Stimulated activated CD4-positive, alpha-beta T cell treated with anti-CD3 and anti-CD28 coated beads, Interleukin-15, amount 100 ng/mL, for 48 hours (primary cell): ENCODE measurements at regions not wholly inside any gene's neighbourhood (a gene's known extent, or its start where the extent isn't known, plus 50 kb on each side); places are given as distances from the start of the nearest gene placed in this dataset.
"Not testable (repeated sequence)": the region's sequence is repeated elsewhere in the genome, so short reads cannot be mapped to it uniquely, and the experiment has no call there.

Experiments
- DNase-seq, 2 donors: peaks; one replicate each; pipeline ENCODE4 v3.0.0-alpha.2; 2020; ENCODE audit warnings: low read depth in 2 of 2

GRCh38 chr14:38973083-38973700 lies 129.8 kb downstream of the SEC23A start:
- DNase-seq = no peak

- no peak for DNase-seq
Measured at GRCh38 chr14:38972511-38972910, 130.5 kb downstream of the SEC23A start.

GRCh38 chr14:38971258-38971921 lies 131.6 kb downstream of the SEC23A start:
- no peak for DNase-seq

- DNase-seq = no peak
Measured at GRCh38 chr14:38964630-38965029, 138.4 kb downstream of the SEC23A start.

GRCh38 chr14:38960946-38961531 lies 142.0 kb downstream of the SEC23A start:
- DNase-seq = no peak

GRCh38 chr14:38959021-38959420 lies 144.0 kb downstream of the SEC23A start:
- no peak for DNase-seq

- no peak for DNase-seq
Measured at GRCh38 chr14:38958589-38958988, 144.4 kb downstream of the SEC23A start.

- no peak for DNase-seq
Measured at GRCh38 chr14:38951451-38951850, 151.6 kb downstream of the SEC23A start.

GRCh38 chr14:38950676-38951075 lies 152.4 kb downstream of the SEC23A start:
- DNase-seq = no peak

GRCh38 chr14:38948576-38948975 lies 154.5 kb downstream of the SEC23A start:
- DNase-seq = no peak

- DNase-seq = no peak
Measured at GRCh38 chr14:38948171-38948570, 154.9 kb downstream of the SEC23A start.

- no peak for DNase-seq
Measured at GRCh38 chr14:38947343-38947742, 155.7 kb downstream of the SEC23A start.

- no peak for DNase-seq
Measured at GRCh38 chr14:38944691-38945090, 158.3 kb downstream of the SEC23A start.

- no peak for DNase-seq
Measured at GRCh38 chr14:38941488-38941887, 161.5 kb downstream of the SEC23A start.

- DNase-seq = not testable (repeated sequence)
Measured at GRCh38 chr14:38932653-38933000, 170.4 kb downstream of the SEC23A start.

GRCh38 chr14:38931969-38932652 lies 170.9 kb downstream of the SEC23A start:
- DNase-seq = no peak

GRCh38 chr14:38930898-38931297 lies 172.1 kb downstream of the SEC23A start:
- no peak for DNase-seq

GRCh38 chr14:38930022-38930421 lies 173.0 kb downstream of the SEC23A start:
- DNase-seq = no peak

- no peak for DNase-seq
Measured at GRCh38 chr14:38929416-38929815, 173.6 kb downstream of the SEC23A start.

GRCh38 chr14:38921893-38922292 lies 181.1 kb downstream of the SEC23A start:
- not testable (repeated sequence) for DNase-seq

- no peak for DNase-seq
Measured at GRCh38 chr14:38915125-38915524, 187.9 kb downstream of the SEC23A start.

GRCh38 chr14:38910092-38910491 lies 192.9 kb downstream of the SEC23A start:
- no peak for DNase-seq

- no peak for DNase-seq
Measured at GRCh38 chr14:38904959-38905358, 198.1 kb downstream of the SEC23A start.
